GM23338 (cell line): ENCODE measurements at regions not wholly inside any gene's neighbourhood (a gene's known extent, or its start where the extent isn't known, plus 50 kb on each side); places are given as distances from the start of the nearest gene placed in this dataset.

Experiments
- ATAC-seq: fragments of 200-7000 bp; cut with Tn5 transposase; 3 replicates; pipeline ENCODE4 v1.9.1; 2020
- DNase-seq: peaks from one replicate; pipeline ENCODE4 v3.0.0-alpha.2; 2015; ENCODE audit warnings: low spot score
- H2AFZ ChIP-seq: fragments of 200-600 bp; sonication (generic); 2 replicates; pipeline ENCODE4 v1.8.0; 2016; ENCODE audit warnings: antibody characterized with exemption, mild to moderate bottlenecking, moderate library complexity
- H3F3A ChIP-seq: fragments of 200-600 bp; sonication (generic); replicated peaks from 2 replicates; pipeline ENCODE4 v1.8.0; 2017; ENCODE audit warnings: antibody characterized with exemption, mixed run types, low read depth
- H3K27ac ChIP-seq: fragments of 200-600 bp; sonication (generic); 2 replicates; pipeline ENCODE4 v1.6.1; 2016; ENCODE audit warnings: low read depth
- H3K27me3 ChIP-seq: fragments of 200-600 bp; sonication (generic); 2 replicates; pipeline ENCODE4 v1.8.0; 2016; ENCODE audit warnings: mild to moderate bottlenecking, mixed run types, moderate library complexity; ENCODE audit not compliant: insufficient read depth
- H3K36me3 ChIP-seq: fragments of 200-600 bp; sonication (generic); 2 replicates; pipeline ENCODE4 v1.8.0; 2016; ENCODE audit warnings: mild to moderate bottlenecking; ENCODE audit not compliant: insufficient read depth
- H3K4me1 ChIP-seq: fragments of 200-600 bp; sonication (generic); 2 replicates; pipeline ENCODE4 v1.8.0; 2016; ENCODE audit warnings: mild to moderate bottlenecking, moderate library complexity; ENCODE audit not compliant: insufficient read depth
- H3K4me2 ChIP-seq: fragments of 200-600 bp; sonication (generic); 2 replicates; pipeline ENCODE4 v1.7.1; 2017; ENCODE audit warnings: mixed run types
- H3K4me3 ChIP-seq: fragments of 200-600 bp; sonication (generic); 2 replicates; pipeline ENCODE4 v1.6.1; 2016; ENCODE audit warnings: mixed run types
- H3K79me2 ChIP-seq: fragments of 200-600 bp; sonication (generic); replicated peaks from 2 replicates; pipeline ENCODE4 v1.8.0; 2017; ENCODE audit warnings: mild to moderate bottlenecking; ENCODE audit not compliant: insufficient read depth
- H3K9me2 ChIP-seq: fragments of 200-600 bp; sonication (generic); 2 replicates; pipeline ENCODE4 v1.8.0; 2017; ENCODE audit not compliant: insufficient read depth
- H4K20me1 ChIP-seq: fragments of 200-600 bp; sonication (generic); replicated peaks from 2 replicates; pipeline ENCODE4 v1.8.0; 2017; ENCODE audit warnings: mild to moderate bottlenecking; ENCODE audit not compliant: insufficient read depth
- H3K27ac Mint-ChIP-seq: 2 replicates; pipeline ENCODE4 v1.8.0; 2020; ENCODE audit warnings: inconsistent platforms, mild to moderate bottlenecking, moderate library complexity, mixed read lengths
- H3K27me3 Mint-ChIP-seq: 3 replicates; pipeline ENCODE4 v1.8.0; 2022; ENCODE audit warnings: low read depth, mild to moderate bottlenecking, moderate library complexity, mixed read lengths, inconsistent platforms; ENCODE audit not compliant: insufficient read depth, poor library complexity
- H3K36me3 Mint-ChIP-seq: 3 replicates; pipeline ENCODE4 v1.8.0; 2021; ENCODE audit warnings: low read depth, mild to moderate bottlenecking, inconsistent platforms, moderate library complexity, mixed read lengths
- H3K4me1 Mint-ChIP-seq: 3 replicates; pipeline ENCODE4 v1.8.0; 2020; ENCODE audit warnings: mild to moderate bottlenecking, inconsistent platforms, mixed read lengths
- H3K4me3 Mint-ChIP-seq: 3 replicates; pipeline ENCODE4 v1.8.0; 2021; ENCODE audit warnings: moderate library complexity, mild to moderate bottlenecking, inconsistent platforms, mixed read lengths
- H3K9me3 Mint-ChIP-seq: 3 replicates; pipeline ENCODE4 v1.8.0; 2020; ENCODE audit warnings: moderate library complexity, mild to moderate bottlenecking, inconsistent platforms, mixed read lengths
- CREB1 ChIP-seq: fragments of 250-450 bp; sonication (Bioruptor Pico); IDR thresholded peaks from 2 replicates; pipeline ENCODE4 v1.5.0; 2020; ENCODE audit warnings: low read depth, mild to moderate bottlenecking, moderate library complexity
- POLR2AphosphoS5 ChIP-seq: IDR thresholded peaks from 2 replicates; pipeline ENCODE4 v1.6.1; 2016; ENCODE audit warnings: antibody characterized with exemption, low read depth
- TF ChIP-seq, protein P1 (sequence below), 2 experiments: fragments of 200-600 bp in 1 of 2; sonication (generic) in 1 of 2; conservative IDR thresholded peaks; 2 replicates each; pipeline versions ENCODE4 v1.5.1 to v1.6.1; 2016 to 2017; ENCODE audit warnings: antibody characterized with exemption in 2 of 2, low read depth in 2 of 2, mild to moderate bottlenecking in 2 of 2, moderate library complexity in 1 of 2

DNA sequence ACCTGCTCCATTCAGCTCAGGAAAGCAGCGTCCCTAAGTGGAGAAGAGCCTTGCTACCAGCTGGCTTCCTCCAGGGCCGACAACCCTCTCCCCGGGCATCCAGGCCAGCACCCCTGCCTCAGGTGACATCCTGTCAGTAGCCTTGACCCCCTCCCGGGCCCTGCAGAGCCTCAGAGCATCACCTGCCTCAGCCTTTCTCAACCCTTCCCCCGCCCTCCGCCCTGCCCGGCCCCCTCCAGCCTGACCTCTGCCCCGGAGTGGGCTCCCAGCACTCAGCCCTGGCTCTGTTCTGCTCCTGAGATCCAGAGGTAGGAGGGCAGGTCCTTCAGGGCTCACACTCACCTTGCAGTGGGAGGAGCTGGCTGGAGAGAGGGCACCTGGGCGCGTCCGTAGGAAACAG, 73.8 kb upstream of the METRNL start:
- Mint-ChIP-seq H3K4me1 (peaks cover 12% of the 10 kb centered on the region), H3K4me3 (no peak overlapping the region), H3K9me3 (no peaks in the 10 kb centered on the region), H3K36me3 (peaks cover 15% of the 10 kb centered on the region), H3K27me3 (peaks cover 6% of the 10 kb centered on the region), H3K27ac (0 out of 2 replicates have a peak overlapping the region, but pooled peaks have one; percentile 8)
- H3K79me2 ChIP-seq: no peaks in the 10 kb centered on the region
- ATAC-seq (no peak), DNase-seq (no peak)
- no peaks in the 10 kb centered on the region for H3K27me3 ChIP-seq
- no peak overlapping the region for H2AFZ ChIP-seq
- no peaks in the 10 kb centered on the region for H3F3A ChIP-seq
- TF ChIP-seq, protein P1, sequence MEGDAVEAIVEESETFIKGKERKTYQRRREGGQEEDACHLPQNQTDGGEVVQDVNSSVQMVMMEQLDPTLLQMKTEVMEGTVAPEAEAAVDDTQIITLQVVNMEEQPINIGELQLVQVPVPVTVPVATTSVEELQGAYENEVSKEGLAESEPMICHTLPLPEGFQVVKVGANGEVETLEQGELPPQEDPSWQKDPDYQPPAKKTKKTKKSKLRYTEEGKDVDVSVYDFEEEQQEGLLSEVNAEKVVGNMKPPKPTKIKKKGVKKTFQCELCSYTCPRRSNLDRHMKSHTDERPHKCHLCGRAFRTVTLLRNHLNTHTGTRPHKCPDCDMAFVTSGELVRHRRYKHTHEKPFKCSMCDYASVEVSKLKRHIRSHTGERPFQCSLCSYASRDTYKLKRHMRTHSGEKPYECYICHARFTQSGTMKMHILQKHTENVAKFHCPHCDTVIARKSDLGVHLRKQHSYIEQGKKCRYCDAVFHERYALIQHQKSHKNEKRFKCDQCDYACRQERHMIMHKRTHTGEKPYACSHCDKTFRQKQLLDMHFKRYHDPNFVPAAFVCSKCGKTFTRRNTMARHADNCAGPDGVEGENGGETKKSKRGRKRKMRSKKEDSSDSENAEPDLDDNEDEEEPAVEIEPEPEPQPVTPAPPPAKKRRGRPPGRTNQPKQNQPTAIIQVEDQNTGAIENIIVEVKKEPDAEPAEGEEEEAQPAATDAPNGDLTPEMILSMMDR (conservative IDR thresholded peaks at IDR 0.05; ENCODE audit: low read depth in 2 of 2): no peak
- no peaks in the 10 kb centered on the region for H4K20me1 ChIP-seq
- H3K27ac ChIP-seq: no peak overlapping the region
- no peak overlapping the region for H3K4me2 ChIP-seq
- no peaks in the 10 kb centered on the region for H3K4me1 ChIP-seq
- no peak overlapping the region for H3K4me3 ChIP-seq
- no peaks in the 10 kb centered on the region for H3K36me3 ChIP-seq
- H3K9me2 ChIP-seq: no peaks in the 10 kb centered on the region

DNA sequence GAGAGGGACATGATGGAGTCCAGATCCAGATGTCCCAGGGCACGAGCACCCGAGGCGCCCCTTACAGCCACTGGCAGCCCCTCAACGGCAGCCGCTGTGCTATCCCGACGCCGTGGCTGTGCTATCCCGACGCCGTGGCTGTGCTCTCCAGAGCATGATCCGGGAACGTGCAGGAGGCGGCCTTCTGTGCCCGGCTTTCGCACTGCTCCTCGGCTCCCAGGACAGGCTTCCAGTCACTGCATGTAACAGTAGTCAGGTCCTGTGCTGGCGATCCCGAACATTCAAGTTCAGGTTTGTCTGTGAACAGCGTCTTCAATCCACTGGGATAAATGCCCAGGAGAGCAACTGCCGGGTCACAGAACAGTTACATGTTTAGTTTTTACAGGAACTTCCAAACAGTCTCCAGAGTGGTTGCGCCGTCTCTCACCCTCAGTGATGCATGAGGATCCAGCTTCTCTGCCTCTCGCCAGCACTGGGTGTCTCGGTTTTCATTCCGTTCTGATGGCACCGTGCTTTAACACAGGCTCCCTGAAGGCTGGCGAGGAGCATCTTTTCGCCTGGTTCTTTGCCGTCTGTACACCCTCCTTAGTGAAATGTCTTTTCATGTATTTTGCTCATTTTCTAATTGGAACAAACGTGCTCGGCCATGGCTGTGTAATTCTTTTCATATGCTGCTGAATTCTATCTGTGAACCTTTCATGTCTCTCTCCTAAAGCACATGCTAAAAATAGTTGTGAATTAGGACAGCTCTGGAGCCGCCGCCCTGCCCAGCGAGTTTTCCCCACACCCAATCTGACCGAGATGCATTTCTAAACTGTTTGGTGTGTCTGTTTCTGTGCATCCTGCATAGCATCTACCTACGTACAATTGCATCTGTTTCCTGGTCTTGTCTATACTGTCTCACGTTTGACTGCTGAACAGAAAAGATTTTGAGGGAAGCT, 72.6 kb upstream of the METRNL start:
- H3K9me2 ChIP-seq: no peaks in the 10 kb centered on the region
- H3F3A ChIP-seq: no peaks in the 10 kb centered on the region
- TF ChIP-seq, protein P1 (conservative IDR thresholded peaks at IDR 0.05; ENCODE audit: low read depth in 2 of 2): no peak
- TF ChIP-seq POLR2AphosphoS5 (no peak), CREB1 (CRISPR knock-in tag) (no peak)
- H3K36me3 ChIP-seq: no peaks in the 10 kb centered on the region
- H3K9me3 Mint-ChIP-seq: no peaks in the 10 kb centered on the region
- H3K4me1 Mint-ChIP-seq: peaks cover 12% of the 10 kb centered on the region
- no peaks in the 10 kb centered on the region for H3K4me1 ChIP-seq
- peaks cover 15% of the 10 kb centered on the region for H3K36me3 Mint-ChIP-seq
- H3K79me2 ChIP-seq: no peaks in the 10 kb centered on the region
- no peak overlapping the region for H2AFZ ChIP-seq
- H3K27ac Mint-ChIP-seq: no peak overlapping the region
- no peak overlapping the region for H3K4me3 Mint-ChIP-seq
- H3K4me3 ChIP-seq: no peak overlapping the region
- no peaks in the 10 kb centered on the region for H4K20me1 ChIP-seq
- H3K27me3 ChIP-seq: no peaks in the 10 kb centered on the region
- ATAC-seq (no peak), DNase-seq (no peak)
- H3K27me3 Mint-ChIP-seq: peaks cover 9% of the 10 kb centered on the region
- H3K4me2 ChIP-seq: no peak overlapping the region
- H3K27ac ChIP-seq: no peak overlapping the region
